GM18858 (cell line): ENCODE measurements at regions not wholly inside any gene's neighbourhood (a gene's known extent, or its start where the extent isn't known, plus 50 kb on each side); places are given as distances from the start of the nearest gene placed in this dataset.

Experiments
- ATAC-seq: cut with Tn5 transposase; IDR thresholded peaks from one replicate; pipeline ENCODE4 v1.9.1; 2021; ENCODE audit not compliant: unreplicated experiment

GRCh38 chr2:235383272-235383843 is 110.5 kb upstream of the AGAP1 start:
- no peak for ATAC-seq

- ATAC-seq: no peak
These were observed 109.2 kb upstream of the AGAP1 start for GRCh38 chr2:235384624-235385023.

- no peak for ATAC-seq
These were observed 104.2 kb upstream of the AGAP1 start for GRCh38 chr2:235389626-235390025.

- no peak for ATAC-seq
These were observed 103.6 kb upstream of the AGAP1 start for GRCh38 chr2:235390108-235390815.

- no peak for ATAC-seq
These were observed 103.0 kb upstream of the AGAP1 start for GRCh38 chr2:235390816-235391194.

- ATAC-seq: no peak
These were observed 101.8 kb upstream of the AGAP1 start for GRCh38 chr2:235391921-235392615.

GRCh38 chr2:235394278-235394828 is 99.5 kb upstream of the AGAP1 start:
- ATAC-seq: no peak

GRCh38 chr2:235396071-235396846 is 97.6 kb upstream of the AGAP1 start:
- no peak for ATAC-seq

GRCh38 chr2:235398321-235398720 is 95.5 kb upstream of the AGAP1 start:
- ATAC-seq: no peak

GRCh38 chr2:235399895-235400294 is 93.9 kb upstream of the AGAP1 start:
- ATAC-seq: no peak

GRCh38 chr2:235402422-235402821 is 91.4 kb upstream of the AGAP1 start:
- ATAC-seq: no peak

GRCh38 chr2:235405612-235406361 is 88.1 kb upstream of the AGAP1 start:
- ATAC-seq: no peak

- no peak for ATAC-seq
These were observed 87.4 kb upstream of the AGAP1 start for GRCh38 chr2:235406430-235406829.

- ATAC-seq: no peak
These were observed 81.8 kb upstream of the AGAP1 start for GRCh38 chr2:235411905-235412485.

- ATAC-seq: no peak
These were observed 80.8 kb upstream of the AGAP1 start for GRCh38 chr2:235413064-235413463.

- no peak for ATAC-seq
These were observed 79.4 kb upstream of the AGAP1 start for GRCh38 chr2:235414422-235414821.

GRCh38 chr2:235416858-235417499 is 76.9 kb upstream of the AGAP1 start:
- ATAC-seq: no peak

- ATAC-seq: no peak
These were observed 74.9 kb upstream of the AGAP1 start for GRCh38 chr2:235418918-235419317.

GRCh38 chr2:235419996-235420395 is 73.8 kb upstream of the AGAP1 start:
- no peak for ATAC-seq

GRCh38 chr2:235421618-235422017 is 72.2 kb upstream of the AGAP1 start:
- ATAC-seq: no peak
